Smooth muscle cell (in vitro differentiated cells): ENCODE measurements at regions not wholly inside any gene's neighbourhood (a gene's known extent, or its start where the extent isn't known, plus 50 kb on each side); places are given as distances from the start of the nearest gene placed in this dataset.

Experiments used
- DNase-seq: peaks from one replicate; lab custom pipeline; 2025; ENCODE audit not compliant: unreplicated experiment; lab: John Stamatoyannopoulos, UW
- H2AFZ ChIP-seq: fragments of 200-600 bp; sonication (generic); 2 replicates; pipeline ENCODE4 v1.6.0; 2016; ENCODE audit warnings: antibody characterized with exemption, low read depth, mild to moderate bottlenecking
- H3F3A ChIP-seq: fragments of 200-600 bp; sonication (generic); 2 replicates; pipeline ENCODE4 v1.6.0; 2017; ENCODE audit warnings: antibody characterized with exemption, low read depth
- H3K27ac ChIP-seq: fragments of 200-600 bp; sonication (generic); 2 replicates; pipeline ENCODE4 v1.5.1; 2016; ENCODE audit warnings: low read depth, mild to moderate bottlenecking
- H3K27me3 ChIP-seq: fragments of 200-600 bp; sonication (generic); 2 replicates; pipeline ENCODE4 v1.6.1; 2016; ENCODE audit warnings: low read depth, mild to moderate bottlenecking
- H3K36me3 ChIP-seq: fragments of 200-600 bp; sonication (generic); 2 replicates; pipeline ENCODE4 v1.5.1; 2016; ENCODE audit warnings: low read depth
- H3K4me1 ChIP-seq: fragments of 200-600 bp; sonication (generic); 2 replicates; pipeline ENCODE4 v1.5.1; 2016; ENCODE audit warnings: low read depth
- H3K4me2 ChIP-seq: fragments of 200-600 bp; sonication (generic); 2 replicates; pipeline ENCODE4 v1.6.0; 2016; ENCODE audit warnings: mild to moderate bottlenecking
- H3K4me3 ChIP-seq: fragments of 200-600 bp; sonication (generic); 2 replicates; pipeline ENCODE4 v1.5.1; 2016; ENCODE audit warnings: mild to moderate bottlenecking
- H3K79me2 ChIP-seq: fragments of 200-600 bp; sonication (generic); 2 replicates; pipeline ENCODE4 v1.6.0; 2016; ENCODE audit warnings: low read depth, mild to moderate bottlenecking
- H3K9ac ChIP-seq: fragments of 200-600 bp; sonication (generic); 2 replicates; pipeline ENCODE4 v1.6.0; 2016; ENCODE audit warnings: low read depth
- H3K9me3 ChIP-seq: fragments of 200-600 bp; sonication (generic); replicated peaks from 2 replicates; pipeline ENCODE4 v1.5.1; 2016; ENCODE audit warnings: low read depth
- H4K20me1 ChIP-seq: fragments of 200-600 bp; sonication (generic); 2 replicates; pipeline ENCODE4 v1.6.0; 2016; ENCODE audit warnings: low read depth
- WGBS: methylation state at CpG from one replicate; pipeline ENCODE4 v1.1.7; 2016; ENCODE audit warnings: low lambda C conversion rate; 5-methylcytosine and 5-hydroxymethylcytosine counted together
- TF ChIP-seq, protein P1 (sequence below): fragments of 200-600 bp; sonication (generic); IDR thresholded peaks from 2 replicates; pipeline ENCODE4 v1.5.1; 2017; ENCODE audit warnings: borderline replicate concordance, mild to moderate bottlenecking, antibody characterized with exemption; ENCODE audit not compliant: insufficient read depth, poor library complexity, severe bottlenecking

- Histone ChIP-seq H3K4me1 (no peaks in the 10 kb centered on the region), H3K9ac (no peak overlapping the region), H3K4me3 (no peak overlapping the region), H3K79me2 (no peaks in the 10 kb centered on the region), H3K27me3 (no peaks in the 10 kb centered on the region), H3K27ac (no peak overlapping the region), H2AFZ (no peak overlapping the region), H3F3A (no peaks in the 10 kb centered on the region), H3K9me3 (no peaks in the 10 kb centered on the region), H3K36me3 (no peaks in the 10 kb centered on the region), H3K4me2 (no peak overlapping the region), H4K20me1 (no peaks in the 10 kb centered on the region)
- 89% methylated on average over 5 of the region's 5 CpGs for WGBS
- TF ChIP-seq, protein P1, sequence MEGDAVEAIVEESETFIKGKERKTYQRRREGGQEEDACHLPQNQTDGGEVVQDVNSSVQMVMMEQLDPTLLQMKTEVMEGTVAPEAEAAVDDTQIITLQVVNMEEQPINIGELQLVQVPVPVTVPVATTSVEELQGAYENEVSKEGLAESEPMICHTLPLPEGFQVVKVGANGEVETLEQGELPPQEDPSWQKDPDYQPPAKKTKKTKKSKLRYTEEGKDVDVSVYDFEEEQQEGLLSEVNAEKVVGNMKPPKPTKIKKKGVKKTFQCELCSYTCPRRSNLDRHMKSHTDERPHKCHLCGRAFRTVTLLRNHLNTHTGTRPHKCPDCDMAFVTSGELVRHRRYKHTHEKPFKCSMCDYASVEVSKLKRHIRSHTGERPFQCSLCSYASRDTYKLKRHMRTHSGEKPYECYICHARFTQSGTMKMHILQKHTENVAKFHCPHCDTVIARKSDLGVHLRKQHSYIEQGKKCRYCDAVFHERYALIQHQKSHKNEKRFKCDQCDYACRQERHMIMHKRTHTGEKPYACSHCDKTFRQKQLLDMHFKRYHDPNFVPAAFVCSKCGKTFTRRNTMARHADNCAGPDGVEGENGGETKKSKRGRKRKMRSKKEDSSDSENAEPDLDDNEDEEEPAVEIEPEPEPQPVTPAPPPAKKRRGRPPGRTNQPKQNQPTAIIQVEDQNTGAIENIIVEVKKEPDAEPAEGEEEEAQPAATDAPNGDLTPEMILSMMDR: no peak
- DNase-seq: no peak
These were observed 424.5 kb upstream of the PCDH7 start for GRCh38 chr4:30295652-30296051.

DNA sequence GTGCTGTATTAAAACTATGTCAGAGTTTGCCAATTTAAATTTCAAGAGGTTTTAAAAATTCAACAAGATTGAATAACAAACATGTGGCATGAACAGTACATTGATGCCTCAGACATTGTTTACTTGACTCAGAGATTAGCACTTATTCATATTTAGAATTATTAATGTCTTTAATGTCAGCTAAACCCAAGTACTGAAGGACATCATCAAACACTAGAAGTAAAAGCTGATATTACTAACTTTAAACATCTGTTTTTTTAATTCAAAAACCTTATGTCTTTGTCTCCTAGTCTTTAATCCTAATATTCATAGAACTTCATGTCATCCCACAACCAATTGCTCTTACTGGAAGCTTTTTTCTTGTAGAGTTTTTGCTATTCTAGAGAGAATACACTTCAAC lies 406.2 kb upstream of the PCDH7 start:
- Histone ChIP-seq H3K27me3 (no peaks in the 10 kb centered on the region), H3F3A (no peaks in the 10 kb centered on the region), H3K27ac (no peak overlapping the region), H2AFZ (no peak overlapping the region), H3K9me3 (no peaks in the 10 kb centered on the region), H3K4me2 (no peak overlapping the region), H3K4me3 (no peak overlapping the region), H4K20me1 (no peaks in the 10 kb centered on the region), H3K4me1 (no peaks in the 10 kb centered on the region), H3K36me3 (no peaks in the 10 kb centered on the region), H3K79me2 (no peaks in the 10 kb centered on the region), H3K9ac (no peak overlapping the region)
- TF ChIP-seq, protein P1: no peak
- no peak for DNase-seq

- Histone ChIP-seq H3K27ac (no peak overlapping the region), H3K27me3 (no peaks in the 10 kb centered on the region), H2AFZ (no peak overlapping the region), H3K4me2 (no peak overlapping the region), H3K4me3 (no peak overlapping the region), H3K9ac (no peak overlapping the region), H3K4me1 (no peaks in the 10 kb centered on the region), H3K79me2 (no peaks in the 10 kb centered on the region), H3K36me3 (no peaks in the 10 kb centered on the region), H3K9me3 (no peaks in the 10 kb centered on the region), H4K20me1 (no peaks in the 10 kb centered on the region), H3F3A (no peaks in the 10 kb centered on the region)
- 88% methylated on average over 6 of the region's 6 CpGs for WGBS
- DNase-seq: no peak
- TF ChIP-seq, protein P1: no peak
These were observed 389.1 kb upstream of the PCDH7 start for GRCh38 chr4:30330894-30331652.

- WGBS: 70% methylated on average over 1 of the region's 1 CpG
- H3K4me2 ChIP-seq: no peak overlapping the region
- H3K4me3 ChIP-seq: no peak overlapping the region
- DNase-seq: no peak
- H3K27ac ChIP-seq: no peak overlapping the region
- H3K9ac ChIP-seq: no peak overlapping the region
- no peaks in the 10 kb centered on the region for H3K36me3 ChIP-seq
- no peaks in the 10 kb centered on the region for H3K79me2 ChIP-seq
- no peaks in the 10 kb centered on the region for H4K20me1 ChIP-seq
- no peak overlapping the region for H2AFZ ChIP-seq
- no peaks in the 10 kb centered on the region for H3K4me1 ChIP-seq
- H3K27me3 ChIP-seq: no peaks in the 10 kb centered on the region
- no peaks in the 10 kb centered on the region for H3K9me3 ChIP-seq
- H3F3A ChIP-seq: no peaks in the 10 kb centered on the region
- TF ChIP-seq, protein P1: no peak
These were observed 378.4 kb upstream of the PCDH7 start for GRCh38 chr4:30341731-30342130.
